NCI-H748 treated with DMSO at 0.1 percent for 48 hours (cell line): ENCODE measurements at regions not wholly inside any gene's neighbourhood (a gene's known extent, or its start where the extent isn't known, plus 50 kb on each side); places are given as distances from the start of the nearest gene placed in this dataset.

Experiments
- DNase-seq: peaks from one replicate; lab custom pipeline; 2025; lab: John Stamatoyannopoulos, UW

GRCh38 chr1:96363826-96364225, 357.8 kb upstream of the PTBP2 start:
- DNase-seq = no peak

DNA sequence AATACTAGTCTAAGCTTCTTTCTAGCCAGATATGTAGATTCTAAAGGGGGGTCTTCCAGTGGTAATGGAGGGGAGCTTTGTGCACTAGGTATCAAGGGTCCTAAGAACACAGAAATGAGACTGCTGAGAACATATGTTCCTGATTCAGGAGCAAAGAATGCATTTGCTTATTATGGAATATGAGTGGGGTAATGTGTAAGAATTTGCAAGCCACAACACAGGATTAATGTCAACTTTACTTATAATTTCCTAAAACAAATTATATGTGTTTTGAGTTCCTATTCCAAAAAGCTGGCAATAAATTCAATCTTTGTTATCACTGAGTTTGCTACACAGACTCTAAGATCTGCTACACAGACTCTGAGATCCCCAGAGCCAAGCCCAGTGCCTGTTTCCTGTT, 357.0 kb upstream of the PTBP2 start:
- DNase-seq = no peak

GRCh38 chr1:96365076-96365475, 356.5 kb upstream of the PTBP2 start:
- no peak for DNase-seq

GRCh38 chr1:96365596-96366390, 355.8 kb upstream of the PTBP2 start:
- DNase-seq = no peak

DNA sequence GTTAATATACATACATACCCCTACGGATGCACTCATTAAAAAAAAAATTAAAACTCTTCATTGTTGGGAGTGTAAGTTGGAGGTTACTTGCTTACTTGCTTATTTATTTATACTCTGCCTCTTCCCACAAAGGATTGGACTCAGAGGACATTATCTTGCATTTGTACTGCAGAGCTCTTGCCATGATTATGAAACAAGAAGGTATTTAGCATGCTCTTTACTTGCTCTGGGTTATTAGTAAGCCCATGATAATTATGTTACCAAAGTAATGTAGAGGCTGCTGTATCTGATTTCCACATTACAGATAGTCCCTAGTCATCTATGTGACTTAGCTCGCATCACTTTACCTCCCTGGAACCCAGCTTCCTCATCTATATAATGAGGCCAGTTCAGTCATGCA, 355.1 kb upstream of the PTBP2 start:
- no peak for DNase-seq

GRCh38 chr1:96367791-96368190, 353.8 kb upstream of the PTBP2 start:
- DNase-seq = no peak

- no peak for DNase-seq
Measured at GRCh38 chr1:96370757-96371156, 350.8 kb upstream of the PTBP2 start.

DNA sequence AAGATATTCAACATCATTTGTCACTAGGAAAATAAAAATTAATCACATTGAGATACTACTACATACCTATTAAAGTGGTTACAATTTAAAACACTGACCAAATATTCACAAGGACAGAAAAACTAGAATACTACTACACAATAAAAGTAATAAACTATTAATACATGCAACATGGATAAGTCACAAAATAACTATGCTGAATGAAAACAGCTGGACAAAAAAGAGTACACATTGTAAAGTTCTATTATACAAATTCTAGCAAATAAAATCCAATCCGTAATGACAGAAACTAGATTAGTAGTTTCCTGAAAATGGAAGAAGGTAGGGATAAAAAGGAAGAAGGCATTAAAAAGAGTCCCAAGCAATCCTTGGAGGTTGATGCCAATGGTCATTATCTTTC, 348.7 kb upstream of the PTBP2 start:
- DNase-seq = no peak

DNA sequence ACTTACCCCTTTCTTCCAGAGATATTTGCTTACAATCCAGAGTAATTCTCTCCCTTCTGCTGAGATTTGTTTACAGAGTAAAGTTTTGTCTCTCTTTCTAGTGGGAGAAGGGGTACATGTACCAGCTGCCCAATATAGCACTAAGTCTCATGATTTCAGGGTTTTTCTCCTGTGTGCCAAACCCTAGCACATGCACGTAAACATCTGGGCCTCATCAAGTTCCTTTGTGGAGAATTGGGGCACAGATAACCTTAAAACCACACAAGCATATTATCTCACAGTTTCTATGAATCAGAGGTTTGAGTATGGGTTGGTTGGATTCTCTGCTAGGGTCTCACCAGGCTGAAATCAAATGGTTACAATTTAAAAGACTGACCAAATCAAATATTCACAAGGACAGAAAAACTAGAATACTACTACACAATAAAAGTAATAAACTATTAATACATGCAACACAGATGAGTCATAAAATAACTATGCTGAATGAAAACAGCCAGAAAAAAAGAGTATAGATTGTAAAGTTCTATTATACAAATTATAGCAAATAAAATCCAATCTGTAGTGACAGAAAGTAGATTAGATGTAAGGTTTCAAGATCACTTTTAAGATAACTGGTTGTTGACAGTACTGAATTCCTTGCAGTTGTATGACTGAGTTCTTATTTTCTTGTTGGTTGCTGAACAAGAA, 347.4 kb upstream of the PTBP2 start:
- no peak for DNase-seq

DNA sequence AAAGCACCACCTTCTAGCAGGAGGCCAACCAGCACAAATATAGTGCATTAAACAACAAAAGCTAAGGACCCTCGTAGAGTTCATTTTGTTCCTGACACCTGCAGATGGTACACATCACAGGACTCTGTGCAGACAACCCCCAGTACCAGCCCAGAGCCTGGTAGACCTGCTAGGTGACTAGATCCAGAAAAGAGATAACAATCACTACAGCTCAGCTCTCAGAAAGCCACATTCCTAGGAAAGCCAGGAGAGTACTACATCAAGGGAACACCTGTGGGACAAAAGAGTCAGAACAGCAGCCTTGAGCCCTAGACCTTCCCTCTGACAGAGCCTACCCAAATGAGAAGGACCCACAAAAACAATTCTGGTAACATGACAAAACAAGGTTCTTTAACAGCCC, 344.7 kb upstream of the PTBP2 start:
- no peak for DNase-seq

DNA sequence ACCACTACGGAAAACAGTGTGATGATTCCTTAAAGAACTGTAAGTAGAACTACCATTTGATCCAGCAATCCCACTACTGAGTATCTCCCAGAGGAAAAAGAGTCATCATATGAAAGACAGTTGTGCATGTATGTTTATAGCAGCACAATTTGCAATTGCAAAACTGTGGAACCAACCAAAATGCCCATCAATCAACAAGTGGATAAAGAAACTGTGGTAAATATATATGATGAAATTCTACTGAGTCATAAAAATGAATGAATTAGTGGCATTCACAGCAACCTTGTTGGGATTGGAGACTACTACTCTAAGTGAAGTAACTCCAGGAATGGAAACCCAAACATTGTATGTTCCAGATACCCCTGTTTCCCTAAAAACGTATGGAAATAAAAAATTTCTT, 337.0 kb upstream of the PTBP2 start:
- DNase-seq = no peak

- no peak for DNase-seq
Measured at GRCh38 chr1:96387785-96388184, 333.8 kb upstream of the PTBP2 start.

- no peak for DNase-seq
Measured at GRCh38 chr1:96388421-96389310, 332.9 kb upstream of the PTBP2 start.

DNA sequence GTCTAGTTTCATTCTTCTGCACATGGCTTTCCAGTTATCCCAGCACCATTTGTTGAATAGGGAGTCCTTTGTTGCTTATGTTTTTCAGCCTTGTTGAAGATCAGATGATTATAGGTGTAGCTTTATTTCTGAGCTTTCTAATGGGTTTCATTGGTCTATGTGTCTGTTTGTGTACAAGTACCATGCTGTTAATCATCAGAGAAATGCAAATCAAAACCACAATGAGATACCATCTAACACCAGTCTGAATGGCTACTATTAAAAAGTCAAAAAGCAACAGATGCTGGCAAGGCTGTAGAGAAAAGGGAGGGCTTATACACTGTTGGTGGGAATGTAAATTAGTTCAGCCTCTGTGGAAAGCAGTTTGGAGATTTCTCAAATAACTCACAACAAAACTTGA, 321.5 kb upstream of the PTBP2 start:
- DNase-seq = no peak

DNA sequence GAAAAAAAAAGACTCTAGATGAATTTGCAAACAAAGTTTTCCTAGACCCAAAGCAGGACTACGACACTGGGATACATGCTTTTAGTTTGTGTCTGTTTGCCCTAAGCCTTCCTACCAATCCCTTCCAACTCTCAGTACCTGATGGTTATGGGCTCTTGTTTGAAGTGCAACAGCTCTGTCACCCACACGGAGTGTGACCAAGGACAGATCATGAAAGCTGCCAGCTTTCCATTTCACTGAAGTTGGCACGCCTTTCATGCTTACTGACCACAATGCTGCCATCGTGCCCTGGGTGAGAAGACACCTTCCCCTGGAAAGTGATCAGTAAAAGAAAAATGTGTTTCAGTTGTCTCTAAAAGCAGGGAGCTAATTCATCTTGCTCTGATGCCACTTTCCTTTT, 312.5 kb upstream of the PTBP2 start:
- no peak for DNase-seq

GRCh38 chr1:96409689-96410088, 311.9 kb upstream of the PTBP2 start:
- DNase-seq = no peak

GRCh38 chr1:96411006-96411405, 310.6 kb upstream of the PTBP2 start:
- no peak for DNase-seq

GRCh38 chr1:96414598-96414997, 307.0 kb upstream of the PTBP2 start:
- no peak for DNase-seq

DNA sequence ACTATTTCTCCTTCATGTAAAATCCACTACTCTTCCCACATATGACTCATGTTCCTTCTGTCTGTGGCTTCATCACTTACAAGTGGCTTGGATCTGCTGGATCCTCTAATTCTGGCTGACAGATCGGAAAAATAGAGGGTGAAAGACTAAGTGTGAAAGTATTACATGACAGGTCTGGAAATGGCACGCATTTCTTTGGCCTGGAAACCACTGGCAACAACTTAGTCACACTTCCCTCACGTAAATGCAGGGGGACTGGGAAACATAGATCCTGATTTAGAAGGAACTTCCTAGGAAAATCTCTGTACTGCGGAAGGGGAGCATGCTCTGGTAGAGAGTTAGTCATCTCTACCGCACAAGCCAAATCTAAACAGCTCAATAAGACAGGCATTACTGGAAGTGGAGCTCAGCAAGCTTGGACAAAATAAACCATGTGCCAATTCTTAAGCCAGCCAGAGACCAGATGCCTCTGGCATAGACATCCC, 305.4 kb upstream of the PTBP2 start:
- no peak for DNase-seq

GRCh38 chr1:96416701-96417444, 304.7 kb upstream of the PTBP2 start:
- DNase-seq = no peak

GRCh38 chr1:96418969-96419368, 302.6 kb upstream of the PTBP2 start:
- DNase-seq = no peak

GRCh38 chr1:96424877-96425276, 296.7 kb upstream of the PTBP2 start:
- DNase-seq = no peak
